ENCODE measurements at regions not wholly inside any gene's neighbourhood (a gene's known extent, or its start where the extent isn't known, plus 50 kb on each side); places are given as distances from the start of the nearest gene placed in this dataset.

DNA sequence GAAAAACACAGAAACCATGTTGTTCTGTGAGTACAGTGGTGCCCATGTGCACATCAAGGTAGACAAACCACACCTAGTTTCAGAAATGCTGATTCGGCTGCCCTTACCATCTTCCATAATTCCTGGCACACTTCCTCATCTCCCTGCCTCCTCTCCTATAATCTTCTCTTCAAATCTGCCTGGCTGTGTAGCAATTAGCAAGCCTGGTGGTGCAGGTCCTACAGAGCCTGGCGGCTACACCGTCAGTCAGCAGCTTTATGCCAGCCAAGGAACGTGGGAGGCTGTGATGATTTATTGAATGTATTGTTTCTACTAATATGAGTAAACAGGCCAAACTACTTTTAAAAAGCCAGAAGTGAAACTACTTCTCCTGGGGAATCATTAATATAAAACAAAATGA, 106.8 kb downstream of the SEMA6D start:
- WGBS, 2 donors = 54 to 59% methylated on average over 4 of the region's 4 CpGs
- DNase-seq (no peak), ATAC-seq (ENCODE audit: insufficient read depth, low FRiP score) (no peak)
- H3K4me1 ChIP-seq (ENCODE audit: control insufficient read depth in 5 of 5, insufficient read depth in 5 of 5, low read length in 5 of 5) = peaks cover 0 to 30% (median 9%) of the 10 kb centered on the region in 5 donors
- no peak overlapping the region for H3K9ac ChIP-seq (ENCODE audit: insufficient read depth in 1 of 2, low read length in 2 of 2)
- H3K36me3 ChIP-seq (ENCODE audit: control insufficient read depth in 4 of 4, insufficient read depth in 4 of 4, low read length in 4 of 4) = no peaks in the 10 kb centered on the region
- no peak overlapping the region for H3K4me3 ChIP-seq
- TF ChIP-seq, protein P1, sequence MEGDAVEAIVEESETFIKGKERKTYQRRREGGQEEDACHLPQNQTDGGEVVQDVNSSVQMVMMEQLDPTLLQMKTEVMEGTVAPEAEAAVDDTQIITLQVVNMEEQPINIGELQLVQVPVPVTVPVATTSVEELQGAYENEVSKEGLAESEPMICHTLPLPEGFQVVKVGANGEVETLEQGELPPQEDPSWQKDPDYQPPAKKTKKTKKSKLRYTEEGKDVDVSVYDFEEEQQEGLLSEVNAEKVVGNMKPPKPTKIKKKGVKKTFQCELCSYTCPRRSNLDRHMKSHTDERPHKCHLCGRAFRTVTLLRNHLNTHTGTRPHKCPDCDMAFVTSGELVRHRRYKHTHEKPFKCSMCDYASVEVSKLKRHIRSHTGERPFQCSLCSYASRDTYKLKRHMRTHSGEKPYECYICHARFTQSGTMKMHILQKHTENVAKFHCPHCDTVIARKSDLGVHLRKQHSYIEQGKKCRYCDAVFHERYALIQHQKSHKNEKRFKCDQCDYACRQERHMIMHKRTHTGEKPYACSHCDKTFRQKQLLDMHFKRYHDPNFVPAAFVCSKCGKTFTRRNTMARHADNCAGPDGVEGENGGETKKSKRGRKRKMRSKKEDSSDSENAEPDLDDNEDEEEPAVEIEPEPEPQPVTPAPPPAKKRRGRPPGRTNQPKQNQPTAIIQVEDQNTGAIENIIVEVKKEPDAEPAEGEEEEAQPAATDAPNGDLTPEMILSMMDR (IDR thresholded peaks at IDR 0.05; ENCODE audit: control extremely low read depth, extremely low read depth) = no peak
- H3K27me3 ChIP-seq (ENCODE audit: control insufficient read depth in 3 of 3, insufficient read depth in 3 of 3, low read length in 2 of 3) = no peaks in the 10 kb centered on the region
- no peaks in the 10 kb centered on the region for H3K9me3 ChIP-seq (ENCODE audit: control insufficient read depth in 4 of 4, insufficient read depth in 3 of 4, low read length in 3 of 4)
- H3K27ac ChIP-seq (ENCODE audit: low read depth in 1 of 2, low read length in 1 of 2) = no peak overlapping the region

- Histone ChIP-seq H3K27me3 (ENCODE audit: control insufficient read depth in 3 of 3, insufficient read depth in 3 of 3, low read length in 2 of 3) (no peaks in the 10 kb centered on the region), H3K27ac (ENCODE audit: low read depth in 1 of 2, low read length in 1 of 2) (no peak overlapping the region), H3K9ac (ENCODE audit: insufficient read depth in 1 of 2, low read length in 2 of 2) (no peak overlapping the region), H3K4me1 (ENCODE audit: control insufficient read depth in 5 of 5, insufficient read depth in 5 of 5, low read length in 5 of 5) (no peaks in the 10 kb centered on the region), H3K36me3 (ENCODE audit: control insufficient read depth in 4 of 4, insufficient read depth in 4 of 4, low read length in 4 of 4) (no peaks in the 10 kb centered on the region), H3K9me3 (ENCODE audit: control insufficient read depth in 4 of 4, insufficient read depth in 3 of 4, low read length in 3 of 4) (no peaks in the 10 kb centered on the region), H3K4me3 (no peak overlapping the region)
- ATAC-seq (ENCODE audit: insufficient read depth, low FRiP score) (no peak), DNase-seq (no peak)
- WGBS, 2 donors = 69 to 89% methylated on average over 1 of the region's 1 CpG
- TF ChIP-seq, protein P1 (IDR thresholded peaks at IDR 0.05; ENCODE audit: control extremely low read depth, extremely low read depth) = no peak
Measured at GRCh38 chr15:47829667-47830066, 112.4 kb downstream of the SEMA6D start.

DNA sequence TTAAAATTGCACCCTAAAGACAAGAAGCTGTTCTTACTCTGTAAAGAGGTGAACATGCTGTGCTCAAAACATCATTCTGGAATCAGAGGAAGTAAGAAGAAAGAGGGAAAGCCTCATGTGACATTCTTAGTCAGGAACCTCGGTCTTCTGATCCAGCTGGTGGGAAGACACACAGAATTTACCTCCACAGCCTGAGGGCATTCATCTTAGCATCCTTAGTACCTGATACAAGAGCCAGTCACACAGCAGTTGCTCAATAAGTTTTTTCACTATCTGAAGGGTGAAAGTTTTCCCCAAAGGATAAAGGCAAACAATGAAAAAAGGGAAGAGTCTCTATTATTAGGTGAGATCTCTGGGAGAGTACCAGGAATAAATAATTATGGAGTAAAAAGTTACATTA, 116.8 kb downstream of the SEMA6D start:
- H3K27me3 ChIP-seq (ENCODE audit: control insufficient read depth in 3 of 3, insufficient read depth in 3 of 3, low read length in 2 of 3) = no peaks in the 10 kb centered on the region
- TF ChIP-seq, protein P1 (IDR thresholded peaks at IDR 0.05; ENCODE audit: control extremely low read depth, extremely low read depth) = no peak
- no peaks in the 10 kb centered on the region for H3K4me1 ChIP-seq (ENCODE audit: control insufficient read depth in 5 of 5, insufficient read depth in 5 of 5, low read length in 5 of 5)
- H3K36me3 ChIP-seq (ENCODE audit: control insufficient read depth in 4 of 4, insufficient read depth in 4 of 4, low read length in 4 of 4) = no peaks in the 10 kb centered on the region
- 67 to 74% methylated on average over 1 of the region's 1 CpG for WGBS, 2 donors
- no peaks in the 10 kb centered on the region for H3K9me3 ChIP-seq (ENCODE audit: control insufficient read depth in 4 of 4, insufficient read depth in 3 of 4, low read length in 3 of 4)
- H3K4me3 ChIP-seq = no peak overlapping the region
- ATAC-seq (ENCODE audit: insufficient read depth, low FRiP score) (no peak), DNase-seq (no peak)
- no peak overlapping the region for H3K27ac ChIP-seq (ENCODE audit: low read depth in 1 of 2, low read length in 1 of 2)
- no peak overlapping the region for H3K9ac ChIP-seq (ENCODE audit: insufficient read depth in 1 of 2, low read length in 2 of 2)

GRCh38 chr15:47839233-47839825, 122.0 kb downstream of the SEMA6D start:
- TF ChIP-seq, protein P1 (IDR thresholded peaks at IDR 0.05; ENCODE audit: control extremely low read depth, extremely low read depth) = no peak
- H3K9ac ChIP-seq (ENCODE audit: insufficient read depth in 1 of 2, low read length in 2 of 2) = no peak overlapping the region
- no peaks in the 10 kb centered on the region for H3K27me3 ChIP-seq (ENCODE audit: control insufficient read depth in 3 of 3, insufficient read depth in 3 of 3, low read length in 2 of 3)
- no peak overlapping the region for H3K4me3 ChIP-seq
- no peak for DNase-seq
- H3K4me1 ChIP-seq (ENCODE audit: control insufficient read depth in 5 of 5, insufficient read depth in 5 of 5, low read length in 5 of 5) = no peaks in the 10 kb centered on the region
- H3K9me3 ChIP-seq (ENCODE audit: control insufficient read depth in 4 of 4, insufficient read depth in 3 of 4, low read length in 3 of 4) = peaks cover 0 to 3% (median 0%) of the 10 kb centered on the region in 4 donors
- 67 to 79% methylated on average over 6 of the region's 6 CpGs for WGBS, 2 donors
- no peak for ATAC-seq (ENCODE audit: insufficient read depth, low FRiP score)
- no peaks in the 10 kb centered on the region for H3K36me3 ChIP-seq (ENCODE audit: control insufficient read depth in 4 of 4, insufficient read depth in 4 of 4, low read length in 4 of 4)
- no peak overlapping the region for H3K27ac ChIP-seq (ENCODE audit: low read depth in 1 of 2, low read length in 1 of 2)

Measured in lung (tissue), 11 donors.